ENCODE measurements at regions not wholly inside any gene's neighbourhood (a gene's known extent, or its start where the extent isn't known, plus 50 kb on each side); places are given as distances from the start of the nearest gene placed in this dataset.
A peak's percentile ranks its signal among the peaks of the same experiment; 100 is the strongest.

DNA sequence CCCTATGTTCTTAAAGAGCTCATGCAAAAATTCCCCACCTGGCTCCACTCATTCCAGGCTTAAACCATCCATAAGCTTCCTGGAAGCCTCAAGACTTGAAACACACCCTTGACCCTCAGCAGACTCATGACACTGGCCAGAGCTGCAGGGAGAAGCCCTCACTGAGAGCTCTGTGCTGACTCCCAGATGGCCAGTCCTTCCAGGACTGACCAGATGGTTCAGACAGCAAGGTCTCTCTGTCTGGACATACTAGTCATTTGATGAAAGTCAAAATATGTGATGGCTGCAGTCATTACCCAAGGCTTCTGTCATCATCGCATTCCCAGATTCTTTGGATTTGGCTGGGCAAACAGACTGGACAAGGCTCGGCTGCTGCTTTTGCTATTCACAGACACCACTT, 397.4 kb downstream of the FOXO1 start:
- DNase-seq: no peak
- in situ Hi-C loops (cut with MboI; ENCODE audit: low pct_unique_long_range_greater_than_20kb, low sequenced_read_pairs): no loop called here

DNA sequence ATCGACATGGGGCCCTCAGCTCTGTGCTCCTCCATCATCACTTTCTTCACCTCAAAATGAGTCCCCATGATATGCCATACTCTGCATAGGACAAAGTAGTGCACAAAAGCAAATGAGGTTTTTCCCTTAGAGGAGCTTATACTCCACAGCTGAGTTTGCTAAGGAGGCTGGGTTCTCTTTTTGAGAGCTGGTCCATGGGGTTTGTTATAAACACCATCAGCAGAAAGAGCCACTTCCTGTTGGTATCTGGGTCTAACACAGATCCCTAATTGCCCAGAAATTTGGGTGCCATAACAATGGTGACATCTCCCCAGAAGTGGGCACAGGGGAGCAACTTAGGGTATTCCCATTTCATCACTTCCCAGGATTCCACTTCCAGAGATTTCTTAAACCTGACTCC, 395.7 kb downstream of the FOXO1 start:
- in situ Hi-C loops (cut with MboI; ENCODE audit: low pct_unique_long_range_greater_than_20kb, low sequenced_read_pairs): no loop called here
- no peak for DNase-seq

DNA sequence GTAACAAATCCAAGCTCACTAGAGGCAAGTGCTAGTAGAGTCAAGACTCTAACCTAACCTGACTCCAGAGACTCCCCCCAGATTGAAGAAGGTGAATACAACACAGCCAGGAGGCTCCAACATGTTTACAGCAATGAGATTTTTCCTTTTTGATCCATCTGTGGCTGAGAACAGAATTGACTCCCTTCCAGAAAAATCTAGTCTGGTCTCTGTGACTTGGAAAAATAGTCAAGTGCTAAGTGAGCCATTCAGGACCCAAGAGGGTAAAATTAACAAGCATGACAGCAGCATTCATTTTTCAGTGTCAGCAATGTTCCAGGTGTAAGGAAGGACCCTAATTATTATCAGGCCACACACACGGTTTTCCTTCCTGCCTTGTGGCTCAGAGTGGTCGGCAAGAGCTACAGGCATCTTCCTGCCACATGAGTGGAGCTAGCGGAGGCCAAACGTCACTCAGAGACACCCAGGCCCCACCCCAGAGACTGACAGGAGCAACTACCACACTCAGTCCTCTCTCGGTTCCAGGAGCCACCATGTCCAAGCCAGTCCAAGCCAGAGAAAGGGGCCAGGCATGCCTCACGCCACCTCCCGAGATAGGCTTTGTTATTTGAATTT, 395.1 kb downstream of the FOXO1 start:
- DNase-seq: peak; percentile 11

DNA sequence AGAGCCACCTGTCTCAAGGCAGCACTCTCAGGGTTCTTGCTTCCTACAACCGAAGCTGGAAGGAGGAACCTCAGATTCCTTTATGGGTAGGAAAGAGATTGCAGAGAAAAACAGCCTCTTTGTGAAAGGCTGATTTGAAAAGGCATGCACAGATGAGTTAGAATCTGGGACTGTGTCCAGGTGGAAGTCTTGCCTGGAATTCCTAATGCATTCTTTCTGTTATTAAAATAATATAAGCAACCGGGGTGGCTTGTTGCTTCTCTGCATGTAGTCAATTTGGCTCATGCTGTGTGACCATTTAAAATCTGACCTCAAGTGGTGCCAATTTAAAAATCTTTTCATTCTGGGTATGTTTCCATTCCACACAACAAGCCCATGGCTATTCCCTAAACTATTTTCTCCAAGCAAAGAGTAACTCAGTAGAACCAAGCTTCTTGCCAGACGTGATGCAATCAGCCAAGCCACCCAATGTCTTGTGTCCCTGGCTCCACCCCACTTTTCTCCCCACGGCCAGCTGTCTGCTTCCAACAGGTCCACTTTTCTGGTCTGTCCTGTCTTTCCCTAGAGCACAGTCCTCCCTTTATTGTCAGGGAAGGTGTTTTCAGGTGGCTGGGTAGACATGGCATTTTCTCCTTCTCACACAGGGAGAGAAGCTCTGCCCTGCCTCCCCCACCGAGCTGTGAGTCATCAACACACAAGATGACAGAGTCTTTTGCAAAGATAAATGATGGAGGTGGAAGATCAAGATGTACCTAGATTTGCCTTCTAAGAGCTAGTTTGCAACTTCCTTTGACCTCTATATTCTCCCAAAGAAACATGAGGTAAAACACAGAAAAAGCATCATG, 394.3 kb downstream of the FOXO1 start:
- in situ Hi-C loops (cut with MboI; ENCODE audit: low pct_unique_long_range_greater_than_20kb, low sequenced_read_pairs): no loop called here
- DNase-seq: no peak

More for the DNA sequence above, 395.1 kb downstream of the FOXO1 start:
- in situ Hi-C loops (cut with MboI; ENCODE audit: low pct_unique_long_range_greater_than_20kb, low sequenced_read_pairs): no loop called here

DNA sequence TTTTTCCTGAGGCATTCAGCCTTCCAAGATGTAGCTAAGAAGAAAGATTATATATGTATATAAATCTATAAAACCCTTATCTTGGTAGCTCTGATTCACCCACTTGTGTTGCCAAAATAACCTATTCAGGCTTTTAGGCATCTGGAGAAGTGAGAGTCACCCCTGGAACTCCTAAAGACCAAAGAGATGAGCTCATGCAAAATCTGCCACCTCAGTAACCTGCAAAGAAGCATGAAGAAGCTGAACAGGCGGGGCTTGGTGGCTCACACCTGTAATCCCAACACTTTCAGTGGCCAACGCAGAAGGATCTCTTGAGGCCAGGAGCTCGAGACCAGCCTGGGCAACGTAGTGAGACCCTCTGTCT, 393.7 kb downstream of the FOXO1 start:
- DNase-seq: no peak
- in situ Hi-C loops (cut with MboI; ENCODE audit: low pct_unique_long_range_greater_than_20kb, low sequenced_read_pairs): no loop called here

DNA sequence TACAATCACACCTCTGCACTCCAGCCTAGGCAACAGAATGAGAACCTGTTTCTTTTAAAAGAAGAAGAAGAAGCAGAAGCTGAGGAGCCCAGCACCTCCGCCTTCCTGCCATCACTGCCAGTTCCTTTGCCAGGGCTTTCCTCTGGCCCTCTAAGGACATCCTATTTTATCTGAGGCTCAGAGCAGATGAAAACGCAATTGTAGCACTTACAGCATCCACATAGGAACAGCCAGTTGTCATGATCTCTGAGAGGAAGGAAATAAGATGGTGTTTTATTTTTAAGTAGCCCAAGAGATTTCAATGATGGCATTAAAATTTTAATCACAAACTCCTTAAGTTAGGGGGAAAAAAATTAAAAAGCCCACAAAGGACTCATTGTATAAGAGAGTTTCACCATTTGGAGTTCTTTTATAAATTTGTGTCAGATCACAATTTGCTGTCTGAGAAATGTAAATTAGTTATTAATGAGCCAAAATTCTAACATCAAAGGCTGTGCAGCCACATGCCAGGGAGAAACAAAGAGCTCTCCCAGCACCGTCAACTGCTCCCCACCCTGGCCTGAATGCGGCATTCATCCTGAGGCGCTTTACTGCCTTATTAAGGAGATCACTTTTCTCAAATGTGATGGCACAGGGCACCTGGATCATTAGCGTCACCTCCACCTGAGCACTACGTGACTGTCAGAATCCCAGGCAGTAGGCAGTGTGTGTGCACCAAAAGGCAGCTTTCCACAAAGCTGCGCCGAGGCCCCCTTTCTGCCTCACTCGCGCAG, 393.0 kb downstream of the FOXO1 start:
- DNase-seq: no peak
- in situ Hi-C loops (cut with MboI; ENCODE audit: low pct_unique_long_range_greater_than_20kb, low sequenced_read_pairs): no loop called here

DNA sequence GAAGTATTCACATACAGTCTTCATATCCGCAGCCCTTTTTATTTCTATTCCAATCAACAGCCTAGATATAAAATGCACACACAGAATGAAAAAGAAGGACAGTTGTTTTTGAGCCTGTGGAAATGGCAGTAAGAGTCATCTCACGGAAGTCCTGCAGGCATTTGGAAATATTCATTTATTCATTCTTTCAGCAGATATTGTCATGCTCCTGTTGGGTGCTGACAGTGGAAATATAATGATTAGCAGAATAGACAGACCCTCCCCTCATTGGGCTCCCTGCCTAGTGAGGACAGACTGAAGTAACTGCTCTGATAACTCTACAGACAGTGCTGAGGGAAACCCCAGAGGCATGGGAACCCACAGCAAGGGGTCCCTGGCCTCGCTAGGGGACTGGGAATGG, 392.3 kb downstream of the FOXO1 start:
- in situ Hi-C loops (cut with MboI; ENCODE audit: low pct_unique_long_range_greater_than_20kb, low sequenced_read_pairs): no loop called here
- DNase-seq: no peak

DNA sequence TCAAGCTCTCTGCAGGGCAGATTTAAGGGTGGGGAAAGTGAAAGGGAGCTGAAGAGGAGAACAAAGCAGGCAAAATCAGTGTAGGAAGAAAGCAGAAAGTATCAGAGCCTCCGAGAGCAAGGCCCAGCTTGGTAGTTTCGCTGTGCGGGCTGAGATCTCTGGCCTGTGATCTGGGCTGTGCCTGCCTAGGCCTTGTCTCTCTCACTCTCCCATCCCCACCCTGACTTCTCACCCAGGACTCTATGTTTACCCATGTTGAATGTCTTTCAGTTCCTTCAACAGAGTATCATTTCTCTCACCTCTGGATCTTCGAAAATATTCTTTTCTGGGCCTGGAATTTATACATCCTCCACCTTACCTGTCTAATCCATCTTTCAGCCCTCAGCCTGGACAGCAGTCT, 391.3 kb downstream of the FOXO1 start:
- DNase-seq: no peak
- in situ Hi-C loops (cut with MboI; ENCODE audit: low pct_unique_long_range_greater_than_20kb, low sequenced_read_pairs): no loop called here

DNA sequence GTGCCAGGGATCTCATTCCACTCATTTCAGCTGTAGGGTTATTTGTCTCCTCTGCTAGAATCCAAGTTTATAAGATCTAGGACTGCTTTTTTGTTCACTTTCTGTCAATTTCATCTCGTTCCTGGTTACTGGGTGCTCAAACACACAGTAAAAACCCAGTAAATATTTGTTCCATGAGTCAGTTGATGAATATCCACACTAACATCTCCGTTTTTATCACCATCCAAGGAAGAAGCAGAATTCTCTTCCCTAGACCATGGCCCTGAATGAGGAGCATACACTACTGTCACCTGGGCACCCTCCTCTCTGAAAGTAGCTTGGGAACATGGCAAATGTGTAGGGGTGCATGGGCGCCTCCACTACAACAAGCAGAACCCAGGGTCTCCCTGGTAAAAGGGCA, 390.8 kb downstream of the FOXO1 start:
- in situ Hi-C loops (cut with MboI; ENCODE audit: low pct_unique_long_range_greater_than_20kb, low sequenced_read_pairs): no loop called here
- no peak for DNase-seq

DNA sequence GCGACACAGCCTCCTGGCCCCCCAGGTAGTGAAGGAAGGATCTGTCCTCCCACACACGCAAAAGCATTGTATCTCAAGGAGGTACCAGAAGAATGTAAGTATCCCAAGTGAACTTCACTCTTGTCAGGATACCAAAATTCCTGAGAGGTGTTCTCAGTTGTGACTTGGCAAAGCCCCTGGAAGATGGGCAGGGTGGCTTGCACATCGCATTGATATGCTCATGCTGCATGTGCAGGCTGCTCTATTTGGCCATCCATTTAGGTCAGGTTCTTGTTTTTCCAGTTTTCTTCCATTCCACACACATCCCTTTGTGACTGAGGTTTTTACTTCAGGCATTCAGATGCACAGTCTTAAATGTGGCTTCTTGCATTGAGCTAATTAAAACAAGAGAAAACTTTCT, 382.8 kb downstream of the FOXO1 start:
- in situ Hi-C loops (cut with MboI; ENCODE audit: low pct_unique_long_range_greater_than_20kb, low sequenced_read_pairs): no loop called here
- DNase-seq: no peak

DNA sequence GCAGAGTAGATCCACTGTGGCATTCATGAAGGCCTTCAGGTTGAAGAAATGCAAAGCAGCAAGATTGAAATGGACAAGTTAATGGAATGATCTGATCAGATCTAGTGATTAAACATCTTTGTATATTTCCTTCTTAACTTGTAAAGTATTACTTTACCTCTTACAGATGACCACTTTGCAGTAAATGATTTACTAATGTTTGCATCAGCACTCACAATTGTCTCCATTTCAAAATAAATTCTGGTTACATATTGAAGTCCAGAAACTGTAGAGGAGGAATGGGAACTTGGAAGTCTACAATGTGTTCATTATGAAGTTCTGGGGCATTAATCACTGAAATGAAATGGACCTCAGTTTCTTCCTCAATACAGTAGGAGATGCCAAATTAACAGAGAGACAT, 380.8 kb downstream of the FOXO1 start:
- DNase-seq: no peak
- in situ Hi-C loops (cut with MboI; ENCODE audit: low pct_unique_long_range_greater_than_20kb, low sequenced_read_pairs): no loop called here

DNA sequence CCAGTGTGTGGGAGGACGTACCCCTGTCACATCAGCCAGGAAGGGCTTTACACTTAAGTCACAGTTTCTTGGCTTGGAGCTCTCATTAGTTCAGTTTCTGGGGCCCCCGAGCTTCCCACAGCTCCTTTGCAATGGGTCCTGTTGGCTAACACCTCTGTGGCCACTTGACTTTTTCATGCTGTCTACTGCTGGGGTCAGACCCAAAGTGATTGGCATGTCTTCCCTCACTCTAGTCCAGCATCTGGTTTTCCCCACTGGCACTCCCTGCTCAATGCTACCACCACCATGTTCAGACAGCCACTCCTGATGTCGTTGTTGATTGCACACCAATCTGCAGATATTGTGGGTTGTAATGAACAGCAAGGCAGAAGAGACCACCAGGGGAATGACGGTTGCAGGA, 379.0 kb downstream of the FOXO1 start:
- no peak for DNase-seq
- in situ Hi-C loops (cut with MboI; ENCODE audit: low pct_unique_long_range_greater_than_20kb, low sequenced_read_pairs): no loop called here

DNA sequence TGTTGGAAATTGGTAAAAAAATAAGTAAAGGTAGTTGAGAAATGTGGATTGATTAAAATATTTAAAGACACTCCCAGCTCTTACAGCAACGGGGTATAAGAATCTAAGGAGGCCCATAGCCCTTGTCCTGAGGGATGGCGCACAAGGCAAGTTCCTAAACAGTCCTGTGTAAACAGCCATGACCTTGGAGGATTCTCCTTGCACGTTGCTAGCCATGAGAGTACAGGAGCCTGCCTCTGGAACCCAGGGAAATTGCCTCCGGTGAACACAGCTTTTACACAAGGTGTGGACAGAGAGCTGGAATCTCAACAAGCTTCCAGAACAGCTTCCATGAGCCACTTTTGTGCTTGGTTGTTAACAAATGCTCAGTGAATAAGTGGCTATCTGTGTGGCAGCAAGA, 378.2 kb downstream of the FOXO1 start:
- in situ Hi-C loops (cut with MboI; ENCODE audit: low pct_unique_long_range_greater_than_20kb, low sequenced_read_pairs): no loop called here
- DNase-seq: no peak

DNA sequence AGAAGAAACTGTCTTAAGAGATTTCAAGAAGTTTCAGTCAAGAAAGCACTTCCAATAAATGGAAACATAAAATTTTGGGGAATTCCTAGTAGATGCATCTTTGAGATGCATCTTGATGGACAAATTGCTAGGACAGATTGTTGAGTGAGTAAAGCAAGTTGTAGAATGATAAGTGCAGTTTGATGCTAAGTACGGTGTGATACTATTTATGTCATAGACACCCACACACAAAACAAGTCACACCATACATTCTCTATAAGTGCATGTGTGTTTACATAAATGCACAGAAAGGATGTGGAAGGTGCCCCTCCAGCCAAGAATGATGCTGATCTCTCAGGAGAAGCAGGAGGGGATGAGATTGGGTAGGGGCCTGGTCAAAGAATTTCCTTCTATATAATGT, 375.7 kb downstream of the FOXO1 start:
- no peak for DNase-seq
- in situ Hi-C loops (cut with MboI; ENCODE audit: low pct_unique_long_range_greater_than_20kb, low sequenced_read_pairs): no loop called here

DNA sequence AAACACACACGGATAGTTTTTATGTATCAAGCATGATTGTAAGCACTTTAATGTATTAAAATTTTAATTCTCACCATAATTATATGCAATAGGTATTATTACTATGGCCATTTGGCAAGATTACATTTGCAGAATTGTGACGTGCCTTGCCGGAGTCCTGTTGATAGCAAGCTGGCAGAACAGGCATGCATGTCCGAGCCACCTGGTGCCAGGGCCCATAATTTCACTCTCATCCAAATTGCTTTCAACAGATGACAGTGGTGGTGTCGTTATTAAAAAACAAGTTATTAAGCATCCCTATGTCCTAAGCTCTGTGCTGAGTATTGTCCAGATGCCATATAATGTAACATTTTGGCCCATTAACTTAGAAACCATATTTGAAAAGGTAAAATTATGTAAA, 374.3 kb downstream of the FOXO1 start:
- in situ Hi-C loops (cut with MboI; ENCODE audit: low pct_unique_long_range_greater_than_20kb, low sequenced_read_pairs): no loop called here

DNA sequence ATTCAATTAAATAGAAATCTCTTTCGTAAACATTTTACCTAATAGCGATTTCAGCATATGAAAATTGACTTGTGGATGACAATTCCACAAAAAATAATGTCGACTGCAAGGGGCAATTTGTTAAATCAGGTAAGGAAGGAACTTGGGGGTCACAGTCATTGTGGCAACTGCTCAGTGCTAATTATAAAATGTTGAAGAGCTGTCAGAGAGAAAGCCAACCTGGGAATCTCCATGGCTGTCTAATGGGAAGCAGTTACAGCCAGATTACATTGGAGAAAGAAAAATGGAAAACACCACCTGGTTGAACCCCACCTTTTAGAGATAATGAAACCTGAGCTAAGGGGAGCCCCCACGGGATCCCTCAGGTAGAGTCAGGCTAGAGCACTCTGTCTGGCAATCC, 373.9 kb downstream of the FOXO1 start:
- in situ Hi-C loops (cut with MboI; ENCODE audit: low pct_unique_long_range_greater_than_20kb, low sequenced_read_pairs): no loop called here
- no peak for DNase-seq

More for the DNA sequence above, 374.3 kb downstream of the FOXO1 start:
- DNase-seq: no peak

DNA sequence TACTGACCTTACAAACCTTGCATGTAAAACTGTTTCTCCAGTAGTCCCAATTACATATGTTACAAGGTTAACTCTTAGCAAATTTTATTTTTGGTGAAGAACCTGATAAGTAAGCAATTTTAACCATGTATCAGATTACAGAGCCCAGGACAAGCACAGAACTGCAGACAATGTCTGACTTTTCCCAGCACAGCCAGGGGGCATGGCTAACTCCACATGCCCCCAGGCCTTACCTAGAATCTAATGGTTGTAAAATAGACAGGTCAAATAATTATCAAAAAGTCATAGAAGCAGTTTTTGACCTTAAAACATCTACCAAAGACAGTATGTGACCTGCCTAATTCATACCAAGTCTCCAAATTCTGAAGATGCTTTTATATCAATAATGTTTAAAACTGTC, 364.1 kb downstream of the FOXO1 start:
- in situ Hi-C loops (cut with MboI; ENCODE audit: low pct_unique_long_range_greater_than_20kb, low sequenced_read_pairs): no loop called here
- no peak for DNase-seq

DNA sequence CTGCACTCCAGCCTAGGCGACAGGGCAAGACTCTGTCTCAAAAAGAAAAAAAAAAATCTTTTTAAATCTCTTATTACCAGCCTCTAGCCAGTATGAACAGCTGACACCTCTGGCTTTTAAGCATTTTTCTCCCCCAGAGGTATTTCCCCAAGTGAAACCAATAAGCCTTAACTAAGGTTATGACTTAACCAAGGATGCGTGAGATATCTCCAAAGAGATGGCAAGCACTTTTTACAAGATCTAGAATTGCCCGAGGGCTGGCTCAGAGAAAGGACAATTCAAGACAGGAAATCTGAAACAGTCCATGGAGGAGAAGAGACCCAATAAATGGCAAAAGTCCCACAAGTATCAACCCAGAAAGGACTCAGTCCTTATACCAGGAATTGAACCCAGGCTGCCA, 362.1 kb downstream of the FOXO1 start:
- in situ Hi-C loops (cut with MboI; ENCODE audit: low pct_unique_long_range_greater_than_20kb, low sequenced_read_pairs): no loop called here
- DNase-seq: no peak

DNA sequence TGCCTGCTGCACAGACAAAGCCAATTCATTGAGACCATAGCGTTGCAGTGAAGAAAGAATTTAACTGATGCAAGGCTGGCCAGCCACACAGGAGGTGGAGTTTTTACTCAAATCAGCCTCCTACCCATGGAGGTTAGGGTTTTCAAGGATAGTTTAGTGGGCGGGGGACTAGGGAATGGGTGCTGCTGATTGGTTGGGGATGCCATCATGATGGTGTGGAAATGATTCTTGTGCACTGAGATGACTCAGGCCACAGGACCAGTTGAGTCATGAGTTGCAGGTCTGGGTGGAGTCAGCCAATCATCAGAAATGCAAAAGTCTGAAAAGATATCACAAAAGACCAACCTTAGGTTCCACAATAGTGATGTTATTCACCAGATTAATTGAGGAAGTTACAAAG, 359.6 kb downstream of the FOXO1 start:
- in situ Hi-C loops (cut with MboI; ENCODE audit: low pct_unique_long_range_greater_than_20kb, low sequenced_read_pairs): no loop called here
- DNase-seq: no peak

DNA sequence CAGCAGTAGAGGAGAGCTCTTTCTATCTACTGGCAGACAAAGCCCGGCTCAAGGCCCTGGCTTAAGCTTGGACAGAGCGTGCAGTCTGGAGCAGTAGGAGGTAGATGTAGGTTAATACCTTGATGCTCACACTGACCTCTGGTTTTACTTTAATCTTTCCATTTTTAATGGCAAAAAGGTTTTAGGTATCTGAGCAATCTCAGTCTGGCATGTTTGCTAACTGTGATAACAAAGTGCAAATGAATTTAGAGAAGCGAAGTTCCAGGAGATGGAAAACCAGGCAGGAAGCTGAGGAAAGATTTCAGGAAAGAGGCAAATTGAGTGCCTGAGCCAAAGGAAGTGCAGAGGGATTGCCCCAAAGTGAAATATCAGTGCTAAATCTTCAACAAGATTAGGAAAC, 356.6 kb downstream of the FOXO1 start:
- in situ Hi-C loops (cut with MboI; ENCODE audit: low pct_unique_long_range_greater_than_20kb, low sequenced_read_pairs): no loop called here
- no peak for DNase-seq
